CD14-positive monocyte (primary cell): ENCODE measurements at regions not wholly inside any gene's neighbourhood (a gene's known extent, or its start where the extent isn't known, plus 50 kb on each side); places are given as distances from the start of the nearest gene placed in this dataset.
A peak's percentile ranks its signal among the peaks of the same experiment; 100 is the strongest.

Experiments used
- DNase-seq, 3 donors: peaks; one replicate each; pipeline ENCODE4 v3.0.0-alpha.2; 2011 to 2022
- H2AFZ ChIP-seq: 2 replicates; pipeline ENCODE4 v1.6.0; 2012; ENCODE audit warnings: mild to moderate bottlenecking, low read depth, low read length, inconsistent platforms; ENCODE audit not compliant: insufficient read depth, poor library complexity, severe bottlenecking
- H3K27ac ChIP-seq, 2 donors: 1 replicate in 1 of 2; 2 replicates in 1 of 2; pipeline ENCODE4 v1.5.1; 2012 to 2013; ENCODE audit warnings: low read length in 2 of 2, control low read depth in 1 of 2, inconsistent platforms in 1 of 2, low read depth in 1 of 2, mild to moderate bottlenecking in 1 of 2
- H3K27me3 ChIP-seq, 2 donors: one replicate each; pipeline versions ENCODE4 v1.6.0 to v1.6.1; 2011 to 2013; ENCODE audit warnings: low read length in 2 of 2; ENCODE audit not compliant: control insufficient read depth in 2 of 2, insufficient read depth in 2 of 2
- H3K36me3 ChIP-seq, 2 donors: replicated peaks in 1 of 2; 1 replicate in 1 of 2; 2 replicates in 1 of 2; pipeline versions ENCODE4 v1.5.1 to v1.6.1; 2012 to 2013; ENCODE audit warnings: low read length in 2 of 2, control low read depth in 1 of 2, inconsistent platforms in 1 of 2, mild to moderate bottlenecking in 1 of 2; ENCODE audit not compliant: insufficient read depth in 2 of 2, control insufficient read depth in 1 of 2
- H3K4me1 ChIP-seq, 2 donors: 1 replicate in 1 of 2; 2 replicates in 1 of 2; pipeline versions ENCODE4 v1.5.1 to v1.6.1; 2012 to 2013; ENCODE audit warnings: low read length in 2 of 2, control low read depth in 1 of 2, inconsistent platforms in 1 of 2, mild to moderate bottlenecking in 1 of 2, moderate library complexity in 1 of 2; ENCODE audit not compliant: insufficient read depth in 2 of 2, control insufficient read depth in 1 of 2
- H3K4me2 ChIP-seq: replicated peaks from 2 replicates; pipeline ENCODE3; 2012; ENCODE audit warnings: low read length, moderate library complexity, mild to moderate bottlenecking; ENCODE audit not compliant: poor library complexity, severe bottlenecking; ENCODE audit errors: extremely low read depth
- H3K4me3 ChIP-seq, 3 experiments: fragments of 200-600 bp in 1 of 3; sonication (generic) in 1 of 3; replicated peaks in 1 of 3; 1 replicate in 2 of 3; 2 replicates in 1 of 3; pipeline ENCODE4 v1.5.1; 2011 to 2013; ENCODE audit warnings: low read length in 3 of 3, mild to moderate bottlenecking in 3 of 3, control low read depth in 2 of 3, low read depth in 2 of 3, inconsistent platforms in 1 of 3, moderate library complexity in 1 of 3
- H3K79me2 ChIP-seq: 2 replicates; pipeline ENCODE4 v1.6.0; 2012; ENCODE audit warnings: mild to moderate bottlenecking, control low read depth, inconsistent platforms, low read length, moderate library complexity; ENCODE audit not compliant: insufficient read depth
- H3K9ac ChIP-seq: 2 replicates; pipeline ENCODE4 v1.6.0; 2017; ENCODE audit warnings: low read length, mild to moderate bottlenecking; ENCODE audit not compliant: insufficient read depth, poor library complexity, severe bottlenecking
- H3K9me3 ChIP-seq, 2 donors: replicated peaks in 1 of 2; 1 replicate in 1 of 2; 2 replicates in 1 of 2; pipeline versions ENCODE4 v1.5.1 to v1.6.1; 2012 to 2013; ENCODE audit warnings: low read length in 2 of 2, control low read depth in 1 of 2; ENCODE audit not compliant: control insufficient read depth in 1 of 2, insufficient read depth in 1 of 2
- H4K20me1 ChIP-seq: 2 replicates; pipeline ENCODE4 v1.6.0; 2012; ENCODE audit warnings: mild to moderate bottlenecking, low read length, control low read depth, moderate library complexity; ENCODE audit not compliant: insufficient read depth
- H3K27ac Mint-ChIP-seq, 7 donors: one replicate each; pipeline ENCODE4 v1.8.0; 2020; ENCODE audit warnings: mild to moderate bottlenecking in 7 of 7, mixed read lengths in 7 of 7, moderate library complexity in 6 of 7, inconsistent platforms in 2 of 7
- H3K27me3 Mint-ChIP-seq, 3 donors: one replicate each; pipeline ENCODE4 v1.8.0; 2021 to 2022; ENCODE audit warnings: low read depth in 3 of 3, mild to moderate bottlenecking in 3 of 3, mixed read lengths in 3 of 3, moderate library complexity in 3 of 3, inconsistent platforms in 1 of 3
- H3K36me3 Mint-ChIP-seq, 2 donors: one replicate each; pipeline ENCODE4 v1.8.0; 2020; ENCODE audit warnings: mixed read lengths in 2 of 2, inconsistent platforms in 1 of 2, mild to moderate bottlenecking in 1 of 2
- H3K4me1 Mint-ChIP-seq: one replicate; pipeline ENCODE4 v1.8.0; 2020; ENCODE audit warnings: mild to moderate bottlenecking, mixed read lengths
- H3K4me3 Mint-ChIP-seq, 2 donors: one replicate each; pipeline ENCODE4 v1.8.0; 2020; ENCODE audit warnings: mild to moderate bottlenecking in 2 of 2, mixed read lengths in 2 of 2, moderate library complexity in 1 of 2
- H3K9me3 Mint-ChIP-seq, 7 donors: one replicate each; pipeline ENCODE4 v1.8.0; 2020 to 2022; ENCODE audit warnings: mixed read lengths in 7 of 7, mild to moderate bottlenecking in 6 of 7, moderate library complexity in 6 of 7, inconsistent platforms in 2 of 7
- WGBS: methylation state at CpG from one replicate; pipeline ENCODE4 v1.1.5; 2013; ENCODE audit warnings: missing lambda C conversion rate; ENCODE audit not compliant: insufficient coverage; 5-methylcytosine and 5-hydroxymethylcytosine counted together
- intact Hi-C, 2 donors: fragments of 100-400 bp; cut with micrococcal nuclease; formaldehyde crosslinking; loops; one replicate each; pipeline versions ENCODE4 v1.15.0 to v1.15.1; 2023
- TF ChIP-seq, protein P1 (sequence below): fragments of 200-600 bp; IDR thresholded peaks from one replicate; pipeline ENCODE4 v1.8.0; 2022; ENCODE audit warnings: antibody characterized with exemption, mild to moderate bottlenecking

DNA sequence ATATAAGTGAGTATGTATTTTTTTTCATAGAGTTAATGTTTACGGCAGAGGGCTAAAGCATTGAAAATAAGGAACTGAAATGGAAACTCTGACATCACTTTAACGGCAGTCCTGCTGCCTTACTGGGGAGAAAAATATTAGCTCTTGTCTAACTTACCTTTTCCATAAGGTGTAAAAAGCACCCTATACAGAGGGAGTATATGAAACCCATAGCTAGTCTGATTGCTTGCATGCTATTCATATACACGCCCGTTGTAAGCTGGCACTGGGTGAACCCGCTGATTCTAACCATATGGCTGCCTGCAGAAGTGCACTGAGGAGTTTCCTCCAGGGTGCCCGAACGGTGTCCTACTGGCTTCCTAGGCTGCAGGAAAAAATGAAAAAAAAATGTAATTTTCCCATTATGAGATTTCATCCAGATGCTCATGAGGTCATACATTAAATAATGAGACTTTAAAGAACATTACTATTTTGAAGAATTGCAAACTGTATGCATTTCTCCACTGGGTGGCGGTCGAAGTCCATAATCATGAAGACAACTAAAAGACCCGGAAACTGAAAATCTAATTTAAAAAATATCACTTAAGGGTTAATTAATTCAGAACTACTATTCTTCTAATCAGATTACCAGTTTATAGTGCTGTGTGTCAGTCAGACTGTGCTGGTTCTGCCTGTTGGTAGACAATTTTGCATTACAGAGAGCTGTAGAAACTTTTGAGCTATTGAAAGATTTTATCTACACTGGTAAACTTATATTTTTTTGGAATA, 144.7 kb downstream of the ALX1 start:
- Histone ChIP-seq H3K79me2 (no peaks in the 10 kb centered on the region), H3K36me3 (no peaks in the 10 kb centered on the region), H2AFZ (peak overlapping the region; percentile 69), H3K9me3 (no peaks in the 10 kb centered on the region), H3K27ac (no peak overlapping the region), H3K4me3 (peak overlapping the region; percentile 6 to 66 (median 55)), H4K20me1 (no peaks in the 10 kb centered on the region), H3K4me2 (peak overlapping the region; percentile 72), H3K9ac (peak overlapping the region; percentile 51), H3K27me3 (no peaks in the 10 kb centered on the region), H3K4me1 (peaks cover 5 to 6% of the 10 kb centered on the region in 2 donors)
- Mint-ChIP-seq H3K27ac (no peak overlapping the region), H3K9me3 (no peaks in the 10 kb centered on the region), H3K4me3 (peak overlapping the region; percentile 65 to 79), H3K36me3 (no peaks in the 10 kb centered on the region), H3K27me3 (peaks cover 0 to 5% (median 3%) of the 10 kb centered on the region in 3 donors), H3K4me1 (peaks cover 7% of the 10 kb centered on the region)
- TF ChIP-seq, protein P1, sequence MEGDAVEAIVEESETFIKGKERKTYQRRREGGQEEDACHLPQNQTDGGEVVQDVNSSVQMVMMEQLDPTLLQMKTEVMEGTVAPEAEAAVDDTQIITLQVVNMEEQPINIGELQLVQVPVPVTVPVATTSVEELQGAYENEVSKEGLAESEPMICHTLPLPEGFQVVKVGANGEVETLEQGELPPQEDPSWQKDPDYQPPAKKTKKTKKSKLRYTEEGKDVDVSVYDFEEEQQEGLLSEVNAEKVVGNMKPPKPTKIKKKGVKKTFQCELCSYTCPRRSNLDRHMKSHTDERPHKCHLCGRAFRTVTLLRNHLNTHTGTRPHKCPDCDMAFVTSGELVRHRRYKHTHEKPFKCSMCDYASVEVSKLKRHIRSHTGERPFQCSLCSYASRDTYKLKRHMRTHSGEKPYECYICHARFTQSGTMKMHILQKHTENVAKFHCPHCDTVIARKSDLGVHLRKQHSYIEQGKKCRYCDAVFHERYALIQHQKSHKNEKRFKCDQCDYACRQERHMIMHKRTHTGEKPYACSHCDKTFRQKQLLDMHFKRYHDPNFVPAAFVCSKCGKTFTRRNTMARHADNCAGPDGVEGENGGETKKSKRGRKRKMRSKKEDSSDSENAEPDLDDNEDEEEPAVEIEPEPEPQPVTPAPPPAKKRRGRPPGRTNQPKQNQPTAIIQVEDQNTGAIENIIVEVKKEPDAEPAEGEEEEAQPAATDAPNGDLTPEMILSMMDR, result peak; percentile 58
- intact Hi-C loops, result no loop called here
- 65% methylated on average over 3 of the region's 10 CpGs for WGBS
- no peak for DNase-seq

DNA sequence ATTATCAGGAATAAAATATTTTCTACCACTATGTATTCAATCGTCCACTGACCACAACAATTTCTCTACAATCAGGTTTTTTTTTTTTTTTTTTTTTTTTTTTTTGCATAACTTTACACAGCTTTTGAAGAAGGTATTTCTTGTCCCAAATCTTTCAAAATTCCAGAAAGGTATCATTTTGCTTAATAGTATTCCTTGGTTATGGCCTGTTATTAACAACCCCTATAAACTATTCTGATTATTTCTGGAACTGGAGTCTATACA, 145.3 kb downstream of the ALX1 start:
- intact Hi-C loops, result no loop called here
- no peaks in the 10 kb centered on the region for H3K9me3 Mint-ChIP-seq
- H3K36me3 Mint-ChIP-seq, result no peaks in the 10 kb centered on the region
- TF ChIP-seq, protein P1, result no peak
- H3K79me2 ChIP-seq, result no peaks in the 10 kb centered on the region
- no peaks in the 10 kb centered on the region for H4K20me1 ChIP-seq
- peaks cover 0 to 5% (median 3%) of the 10 kb centered on the region in 3 donors for H3K27me3 Mint-ChIP-seq
- peaks cover 7% of the 10 kb centered on the region for H3K4me1 Mint-ChIP-seq
- no peaks in the 10 kb centered on the region for H3K9me3 ChIP-seq
- H3K36me3 ChIP-seq, result no peaks in the 10 kb centered on the region
- DNase-seq, result no peak
- no peak overlapping the region for H3K4me2 ChIP-seq
- no peak overlapping the region for H3K4me3 ChIP-seq
- no peak overlapping the region for H3K27ac Mint-ChIP-seq
- H3K27me3 ChIP-seq, result no peaks in the 10 kb centered on the region
- no peak overlapping the region for H2AFZ ChIP-seq
- H3K4me3 Mint-ChIP-seq, result no peak overlapping the region
- H3K4me1 ChIP-seq, result peaks cover 5 to 6% of the 10 kb centered on the region in 2 donors
- H3K27ac ChIP-seq, result no peak overlapping the region
- no CpG with 5 or more reads among the region's 1 CpG for WGBS
- no peak overlapping the region for H3K9ac ChIP-seq
